ENCODE measurements at regions not wholly inside any gene's neighbourhood (a gene's known extent, or its start where the extent isn't known, plus 50 kb on each side); places are given as distances from the start of the nearest gene placed in this dataset.

DNA sequence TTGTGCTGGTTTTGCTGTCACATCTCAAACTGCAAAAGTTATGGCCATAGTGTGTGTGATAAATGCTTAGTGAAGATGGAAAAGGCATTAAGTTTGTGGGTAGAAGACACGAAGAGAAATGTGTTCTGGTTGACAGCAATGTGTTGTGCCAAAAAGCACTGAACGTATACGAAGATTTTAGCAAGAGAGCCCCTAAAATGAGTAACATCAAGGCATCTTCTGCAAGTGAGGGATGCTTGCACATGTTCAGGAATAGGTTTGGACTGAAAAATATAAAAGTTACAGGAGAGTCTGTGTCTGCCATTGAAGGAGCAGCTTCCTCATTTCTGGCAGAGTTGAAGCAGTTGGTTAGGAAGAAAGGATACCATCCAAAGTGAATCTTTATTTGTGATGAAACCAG lies 167.1 kb downstream of the ADAMTS15 start (continued):
- TF ChIP-seq, protein P1, sequence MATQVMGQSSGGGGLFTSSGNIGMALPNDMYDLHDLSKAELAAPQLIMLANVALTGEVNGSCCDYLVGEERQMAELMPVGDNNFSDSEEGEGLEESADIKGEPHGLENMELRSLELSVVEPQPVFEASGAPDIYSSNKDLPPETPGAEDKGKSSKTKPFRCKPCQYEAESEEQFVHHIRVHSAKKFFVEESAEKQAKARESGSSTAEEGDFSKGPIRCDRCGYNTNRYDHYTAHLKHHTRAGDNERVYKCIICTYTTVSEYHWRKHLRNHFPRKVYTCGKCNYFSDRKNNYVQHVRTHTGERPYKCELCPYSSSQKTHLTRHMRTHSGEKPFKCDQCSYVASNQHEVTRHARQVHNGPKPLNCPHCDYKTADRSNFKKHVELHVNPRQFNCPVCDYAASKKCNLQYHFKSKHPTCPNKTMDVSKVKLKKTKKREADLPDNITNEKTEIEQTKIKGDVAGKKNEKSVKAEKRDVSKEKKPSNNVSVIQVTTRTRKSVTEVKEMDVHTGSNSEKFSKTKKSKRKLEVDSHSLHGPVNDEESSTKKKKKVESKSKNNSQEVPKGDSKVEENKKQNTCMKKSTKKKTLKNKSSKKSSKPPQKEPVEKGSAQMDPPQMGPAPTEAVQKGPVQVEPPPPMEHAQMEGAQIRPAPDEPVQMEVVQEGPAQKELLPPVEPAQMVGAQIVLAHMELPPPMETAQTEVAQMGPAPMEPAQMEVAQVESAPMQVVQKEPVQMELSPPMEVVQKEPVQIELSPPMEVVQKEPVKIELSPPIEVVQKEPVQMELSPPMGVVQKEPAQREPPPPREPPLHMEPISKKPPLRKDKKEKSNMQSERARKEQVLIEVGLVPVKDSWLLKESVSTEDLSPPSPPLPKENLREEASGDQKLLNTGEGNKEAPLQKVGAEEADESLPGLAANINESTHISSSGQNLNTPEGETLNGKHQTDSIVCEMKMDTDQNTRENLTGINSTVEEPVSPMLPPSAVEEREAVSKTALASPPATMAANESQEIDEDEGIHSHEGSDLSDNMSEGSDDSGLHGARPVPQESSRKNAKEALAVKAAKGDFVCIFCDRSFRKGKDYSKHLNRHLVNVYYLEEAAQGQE (IDR thresholded peaks at IDR 0.05): no peak

DNA sequence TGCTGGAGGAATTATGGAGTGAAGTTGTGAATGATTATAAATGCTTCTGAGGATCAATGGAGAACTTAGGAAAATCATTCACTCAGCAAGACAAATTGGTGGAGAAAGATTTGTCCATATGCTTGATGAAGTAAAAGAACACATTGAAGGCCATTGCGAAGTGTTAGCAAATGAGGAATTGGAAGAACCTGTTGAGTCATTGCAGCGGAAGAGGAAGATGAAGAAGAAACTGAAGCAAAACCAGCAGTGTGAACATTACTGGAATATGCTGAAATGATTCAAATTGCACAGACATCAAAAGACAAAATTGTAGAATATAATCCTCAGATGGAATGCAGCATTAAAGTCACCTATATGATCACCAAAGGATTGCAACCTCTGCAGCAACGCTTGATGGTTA lies 168.1 kb downstream of the ADAMTS15 start:
- 78% methylated on average over 3 of the region's 3 CpGs for WGBS
- Histone ChIP-seq H3K27ac (ENCODE audit: low read depth in 1 of 2, low read length in 2 of 2) (no peak overlapping the region), H3K36me3 (ENCODE audit: control insufficient read depth in 4 of 4, insufficient read depth in 3 of 4, low read depth in 1 of 4, low read length in 3 of 4) (no peaks in the 10 kb centered on the region), H3K27me3 (ENCODE audit: control insufficient read depth in 4 of 4, insufficient read depth in 4 of 4, low read length in 3 of 4) (peaks cover 0 to 7% (median 0%) of the 10 kb centered on the region in 4 donors), H3K9me3 (ENCODE audit: control insufficient read depth in 4 of 4, low read length in 3 of 4) (peaks cover 0 to 7% (median 0%) of the 10 kb centered on the region in 4 donors), H3K4me1 (ENCODE audit: control insufficient read depth in 4 of 4, insufficient read depth in 4 of 4, low read length in 3 of 4) (no peaks in the 10 kb centered on the region), H3K9ac (ENCODE audit: low read depth in 1 of 2, low read length in 2 of 2) (no peak overlapping the region), H3K4me3 (ENCODE audit: low read depth in 1 of 3, low read length in 3 of 3) (no peak overlapping the region)
- no peak for DNase-seq (ENCODE audit: low spot score)
- TF ChIP-seq RXRA (IDR thresholded peaks at IDR 0.05) (no peak), FOXA1 (IDR thresholded peaks at IDR 0.05) (no peak), EGR1 (IDR thresholded peaks at IDR 0.05; ENCODE audit: low read depth in 2 of 2) (no peak), JUND (IDR thresholded peaks at IDR 0.05) (no peak), NR2F2 (IDR thresholded peaks at IDR 0.05) (no peak), RAD21 (IDR thresholded peaks at IDR 0.05) (no peak)
- TF ChIP-seq, protein P2, sequence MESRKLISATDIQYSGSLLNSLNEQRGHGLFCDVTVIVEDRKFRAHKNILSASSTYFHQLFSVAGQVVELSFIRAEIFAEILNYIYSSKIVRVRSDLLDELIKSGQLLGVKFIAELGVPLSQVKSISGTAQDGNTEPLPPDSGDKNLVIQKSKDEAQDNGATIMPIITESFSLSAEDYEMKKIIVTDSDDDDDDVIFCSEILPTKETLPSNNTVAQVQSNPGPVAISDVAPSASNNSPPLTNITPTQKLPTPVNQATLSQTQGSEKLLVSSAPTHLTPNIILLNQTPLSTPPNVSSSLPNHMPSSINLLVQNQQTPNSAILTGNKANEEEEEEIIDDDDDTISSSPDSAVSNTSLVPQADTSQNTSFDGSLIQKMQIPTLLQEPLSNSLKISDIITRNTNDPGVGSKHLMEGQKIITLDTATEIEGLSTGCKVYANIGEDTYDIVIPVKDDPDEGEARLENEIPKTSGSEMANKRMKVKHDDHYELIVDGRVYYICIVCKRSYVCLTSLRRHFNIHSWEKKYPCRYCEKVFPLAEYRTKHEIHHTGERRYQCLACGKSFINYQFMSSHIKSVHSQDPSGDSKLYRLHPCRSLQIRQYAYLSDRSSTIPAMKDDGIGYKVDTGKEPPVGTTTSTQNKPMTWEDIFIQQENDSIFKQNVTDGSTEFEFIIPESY (IDR thresholded peaks at IDR 0.05): no peak
- TF ChIP-seq, protein P3, sequence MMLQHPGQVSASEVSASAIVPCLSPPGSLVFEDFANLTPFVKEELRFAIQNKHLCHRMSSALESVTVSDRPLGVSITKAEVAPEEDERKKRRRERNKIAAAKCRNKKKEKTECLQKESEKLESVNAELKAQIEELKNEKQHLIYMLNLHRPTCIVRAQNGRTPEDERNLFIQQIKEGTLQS (IDR thresholded peaks at IDR 0.05): no peak
- TF ChIP-seq, protein P4, sequence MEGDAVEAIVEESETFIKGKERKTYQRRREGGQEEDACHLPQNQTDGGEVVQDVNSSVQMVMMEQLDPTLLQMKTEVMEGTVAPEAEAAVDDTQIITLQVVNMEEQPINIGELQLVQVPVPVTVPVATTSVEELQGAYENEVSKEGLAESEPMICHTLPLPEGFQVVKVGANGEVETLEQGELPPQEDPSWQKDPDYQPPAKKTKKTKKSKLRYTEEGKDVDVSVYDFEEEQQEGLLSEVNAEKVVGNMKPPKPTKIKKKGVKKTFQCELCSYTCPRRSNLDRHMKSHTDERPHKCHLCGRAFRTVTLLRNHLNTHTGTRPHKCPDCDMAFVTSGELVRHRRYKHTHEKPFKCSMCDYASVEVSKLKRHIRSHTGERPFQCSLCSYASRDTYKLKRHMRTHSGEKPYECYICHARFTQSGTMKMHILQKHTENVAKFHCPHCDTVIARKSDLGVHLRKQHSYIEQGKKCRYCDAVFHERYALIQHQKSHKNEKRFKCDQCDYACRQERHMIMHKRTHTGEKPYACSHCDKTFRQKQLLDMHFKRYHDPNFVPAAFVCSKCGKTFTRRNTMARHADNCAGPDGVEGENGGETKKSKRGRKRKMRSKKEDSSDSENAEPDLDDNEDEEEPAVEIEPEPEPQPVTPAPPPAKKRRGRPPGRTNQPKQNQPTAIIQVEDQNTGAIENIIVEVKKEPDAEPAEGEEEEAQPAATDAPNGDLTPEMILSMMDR (IDR thresholded peaks at IDR 0.05; ENCODE audit: low read depth, low read length, missing input control): no peak

DNA sequence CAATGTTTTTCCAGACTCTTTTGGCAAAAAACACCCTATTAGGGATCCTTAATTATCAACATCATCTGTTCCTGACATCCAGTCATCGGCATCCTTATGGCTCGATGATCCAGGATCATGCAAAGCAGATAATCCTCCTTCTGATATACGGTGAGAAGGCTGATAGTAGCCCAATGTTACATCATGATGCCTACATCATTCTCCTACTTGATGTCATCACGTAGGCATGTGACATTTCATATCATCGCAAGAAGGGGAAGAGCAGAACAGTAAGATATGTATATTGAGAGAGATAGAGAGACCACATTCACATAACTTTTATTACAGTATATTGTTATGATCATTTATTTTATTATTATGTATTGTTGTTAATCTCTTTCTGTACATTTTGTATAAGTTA lies 168.6 kb downstream of the ADAMTS15 start:
- DNase-seq (ENCODE audit: low spot score): no peak
- no peak overlapping the region for H3K9ac ChIP-seq (ENCODE audit: low read depth in 1 of 2, low read length in 2 of 2)
- peaks cover 0 to 7% (median 0%) of the 10 kb centered on the region in 4 donors for H3K9me3 ChIP-seq (ENCODE audit: control insufficient read depth in 4 of 4, low read length in 3 of 4)
- WGBS: 82% methylated on average over 5 of the region's 5 CpGs
- H3K27me3 ChIP-seq (ENCODE audit: control insufficient read depth in 4 of 4, insufficient read depth in 4 of 4, low read length in 3 of 4): peaks cover 0 to 7% (median 0%) of the 10 kb centered on the region in 4 donors
- H3K27ac ChIP-seq (ENCODE audit: low read depth in 1 of 2, low read length in 2 of 2): no peak overlapping the region
- H3K36me3 ChIP-seq (ENCODE audit: control insufficient read depth in 4 of 4, insufficient read depth in 3 of 4, low read depth in 1 of 4, low read length in 3 of 4): no peaks in the 10 kb centered on the region
- H3K4me3 ChIP-seq (ENCODE audit: low read depth in 1 of 3, low read length in 3 of 3): no peak overlapping the region
- H3K4me1 ChIP-seq (ENCODE audit: control insufficient read depth in 4 of 4, insufficient read depth in 4 of 4, low read length in 3 of 4): no peaks in the 10 kb centered on the region
- TF ChIP-seq RAD21 (IDR thresholded peaks at IDR 0.05) (no peak), RXRA (IDR thresholded peaks at IDR 0.05) (no peak), FOXA2 (IDR thresholded peaks at IDR 0.05) (no peak), EGR1 (IDR thresholded peaks at IDR 0.05; ENCODE audit: low read depth in 2 of 2) (no peak), SP1 (IDR thresholded peaks at IDR 0.05) (no peak), HNF4G (IDR thresholded peaks at IDR 0.05) (no peak), JUND (IDR thresholded peaks at IDR 0.05) (no peak), NR2F2 (IDR thresholded peaks at IDR 0.05) (no peak), YY1 (IDR thresholded peaks at IDR 0.05) (no peak)
- TF ChIP-seq, protein P4 (IDR thresholded peaks at IDR 0.05; ENCODE audit: low read depth, low read length, missing input control): no peak
- TF ChIP-seq, protein P5, sequence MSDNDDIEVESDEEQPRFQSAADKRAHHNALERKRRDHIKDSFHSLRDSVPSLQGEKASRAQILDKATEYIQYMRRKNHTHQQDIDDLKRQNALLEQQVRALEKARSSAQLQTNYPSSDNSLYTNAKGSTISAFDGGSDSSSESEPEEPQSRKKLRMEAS (IDR thresholded peaks at IDR 0.05): no peak
- TF ChIP-seq, protein P3 (IDR thresholded peaks at IDR 0.05): no peak
- TF ChIP-seq, protein P1 (IDR thresholded peaks at IDR 0.05): no peak
